Heart right ventricle (tissue), 16 donors: ENCODE measurements at regions not wholly inside any gene's neighbourhood (a gene's known extent, or its start where the extent isn't known, plus 50 kb on each side); places are given as distances from the start of the nearest gene placed in this dataset.

Experiments used
- ATAC-seq, 8 donors: fragments of 200-7000 bp; cut with Tn5 transposase; one replicate each; pipeline ENCODE4 v1.9.1; 2020; ENCODE audit warnings: mild to moderate bottlenecking in 8 of 8, moderate library complexity in 8 of 8, moderate number of reproducible peaks in 1 of 8
- DNase-seq, 2 donors: peaks; one replicate each; pipeline ENCODE4 v3.0.0-alpha.2; 2020
- H3K27ac ChIP-seq, 10 donors: fragments of 200-600 bp; sonication (generic) in 2 of 10; one replicate each; pipeline versions ENCODE4 v1.5.0 to v1.8.0; 2020 to 2022; ENCODE audit warnings: mild to moderate bottlenecking in 3 of 10
- H3K27me3 ChIP-seq, 7 donors: fragments of 200-600 bp; one replicate each; pipeline ENCODE4 v1.8.0; 2021 to 2022; ENCODE audit warnings: mild to moderate bottlenecking in 2 of 7
- H3K36me3 ChIP-seq, 9 donors: fragments of 200-600 bp; sonication (generic) in 1 of 9; one replicate each; pipeline versions ENCODE4 v1.5.0 to v1.8.0; 2020 to 2022; ENCODE audit warnings: mild to moderate bottlenecking in 2 of 9
- H3K4me1 ChIP-seq, 9 donors: fragments of 200-600 bp; sonication (generic) in 1 of 9; one replicate each; pipeline versions ENCODE4 v1.5.0 to v1.8.0; 2020 to 2022; ENCODE audit warnings: mild to moderate bottlenecking in 4 of 9
- H3K4me3 ChIP-seq, 10 donors: fragments of 200-600 bp; sonication (generic) in 2 of 10; one replicate each; pipeline versions ENCODE4 v1.5.0 to v1.8.0; 2020 to 2022; ENCODE audit warnings: mild to moderate bottlenecking in 7 of 10, moderate library complexity in 2 of 10
- H3K9me3 ChIP-seq, 11 donors: fragments of 200-600 bp in 10 of 11; sonication (generic) in 2 of 11; one replicate each; pipeline versions ENCODE4 v1.5.0 to v1.8.0; 2013 to 2022; ENCODE audit warnings: mild to moderate bottlenecking in 2 of 11, control low read depth in 1 of 11, moderate library complexity in 1 of 11
- WGBS, 2 donors: extraction: QIAGEN DNeasy Blood & Tissue Kit; methylation state at CpG; one replicate each; pipeline ENCODE4 v1.1.7; 2013; ENCODE audit warnings: inconsistent platforms in 1 of 2; 5-methylcytosine and 5-hydroxymethylcytosine counted together
- intact Hi-C, 10 donors: fragments of 100-400 bp; cut with DNase I; formaldehyde crosslinking; loops; one replicate each; pipeline versions ENCODE4 v1.11.1 to v1.14.2; 2022
- TF ChIP-seq, protein P1 (sequence below), 9 donors: fragments of 200-600 bp; sonication (generic) in 2 of 9; IDR thresholded peaks; one replicate each; pipeline versions ENCODE4 v1.5.0 to v1.8.0; 2021 to 2022; ENCODE audit warnings: antibody characterized with exemption in 9 of 9, mild to moderate bottlenecking in 5 of 9, moderate library complexity in 1 of 9
- donor health status: Arrhythmogenic right ventricular cardiomyopathy.
- donor health status: ischemic (EF 13 %, LVEDD 7.1; RV severe dilation, severe dysfunction).
- donor health status: healthy with polysubstance abuse.
- donor health status: DM: no; HTN: yes; CAD: no.
- donor health status: DM: no; HTN: no; CAD: no.
- donor health status: ischemic (EF 25% LVEDD 6.9; RV normal size, moderate dysfunction).
- donor health status: ischemic (EF 25% LVEDD 5.7; RV mildly dilated, moderate dysfunction).
- donor health status: healthy.
- donor health status: DM: yes; HTN: yes; CAD: no.
- donor health status: Ischemic cardiomyopathy.
- donor health status: ischemic (EF 35%, LVEDD 5.7; RV mildly dilated, moderate dysfunction).
- donor health status: nonischemic (EF 11% LVEDD 7.7; RV severe dilation, severe dysfunction).
- donor health status: DM: yes; HTN: yes; CAD: no.
- donor health status: PGD.
- donor health status: ischemic (EF 29% LVEDD 5.4; RV normal size, mild dysfunction).
- donor health status: nonischemic (EF 23%, LVEDD 6.1; RV moderate dilation, normal function).

DNA sequence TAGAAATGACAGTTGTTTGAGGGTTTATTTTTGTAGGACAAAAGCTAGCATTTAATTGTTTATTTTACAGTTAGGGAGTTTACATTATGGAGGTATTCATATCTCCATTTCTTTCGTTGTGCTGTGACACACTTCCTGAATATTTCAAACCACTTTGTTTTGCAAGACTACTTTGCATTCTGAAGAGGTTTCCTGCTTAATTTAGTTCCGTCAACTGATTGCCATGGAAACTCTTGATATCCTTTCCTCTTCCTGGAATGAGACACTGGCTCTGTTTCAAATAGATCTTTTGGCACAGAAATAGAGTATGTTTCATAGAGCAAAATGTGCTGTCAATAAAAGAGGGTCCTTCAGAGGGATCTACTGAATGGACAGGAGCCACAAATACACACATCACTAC, 159.5 kb upstream of the AGR3 start:
- H3K4me1 ChIP-seq = peaks cover 0 to 68% (median 28%) of the 10 kb centered on the region in 9 donors
- peak in 6 of 8 donors; percentile 72 to 86 (median 81) for ATAC-seq

DNA sequence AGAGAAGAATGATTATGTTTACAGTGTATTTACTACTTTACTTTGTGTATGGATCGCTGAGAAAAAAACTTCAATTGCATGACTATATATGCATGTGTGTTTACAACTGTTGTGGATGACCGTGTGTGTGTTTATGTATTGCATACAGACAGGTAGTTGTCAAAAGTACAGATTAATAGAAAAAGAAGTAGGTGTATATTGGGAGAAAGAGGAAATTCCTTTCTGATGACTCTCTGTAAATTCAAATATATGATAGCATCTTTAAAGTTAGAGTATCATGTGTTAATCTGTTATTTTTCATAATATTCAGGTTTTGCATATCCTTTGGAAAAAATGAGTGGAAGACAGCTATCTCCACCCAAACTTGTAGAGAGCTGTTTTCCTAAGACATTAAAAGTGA, 160.4 kb upstream of the AGR3 start:
- no peak for DNase-seq
- intact Hi-C loops = no loop called here
- WGBS, 2 donors = 93 to 97% methylated on average over 2 of the region's 2 CpGs
- Histone ChIP-seq H3K9me3 (no peaks in the 10 kb centered on the region), H3K27ac (peak overlapping the region in 2 of 10 donors; percentile 3 to 74), H3K27me3 (no peaks in the 10 kb centered on the region), H3K4me1 (peaks cover 0 to 68% (median 28%) of the 10 kb centered on the region in 9 donors), H3K4me3 (no peak overlapping the region), H3K36me3 (no peaks in the 10 kb centered on the region)
- TF ChIP-seq, protein P1, sequence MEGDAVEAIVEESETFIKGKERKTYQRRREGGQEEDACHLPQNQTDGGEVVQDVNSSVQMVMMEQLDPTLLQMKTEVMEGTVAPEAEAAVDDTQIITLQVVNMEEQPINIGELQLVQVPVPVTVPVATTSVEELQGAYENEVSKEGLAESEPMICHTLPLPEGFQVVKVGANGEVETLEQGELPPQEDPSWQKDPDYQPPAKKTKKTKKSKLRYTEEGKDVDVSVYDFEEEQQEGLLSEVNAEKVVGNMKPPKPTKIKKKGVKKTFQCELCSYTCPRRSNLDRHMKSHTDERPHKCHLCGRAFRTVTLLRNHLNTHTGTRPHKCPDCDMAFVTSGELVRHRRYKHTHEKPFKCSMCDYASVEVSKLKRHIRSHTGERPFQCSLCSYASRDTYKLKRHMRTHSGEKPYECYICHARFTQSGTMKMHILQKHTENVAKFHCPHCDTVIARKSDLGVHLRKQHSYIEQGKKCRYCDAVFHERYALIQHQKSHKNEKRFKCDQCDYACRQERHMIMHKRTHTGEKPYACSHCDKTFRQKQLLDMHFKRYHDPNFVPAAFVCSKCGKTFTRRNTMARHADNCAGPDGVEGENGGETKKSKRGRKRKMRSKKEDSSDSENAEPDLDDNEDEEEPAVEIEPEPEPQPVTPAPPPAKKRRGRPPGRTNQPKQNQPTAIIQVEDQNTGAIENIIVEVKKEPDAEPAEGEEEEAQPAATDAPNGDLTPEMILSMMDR (IDR thresholded peaks at IDR 0.05) = no peak
- no peak for ATAC-seq

More for the DNA sequence above, 159.5 kb upstream of the AGR3 start:
- no peaks in the 10 kb centered on the region for H3K9me3 ChIP-seq
- 3 to 11% methylated on average over 2 of the region's 2 CpGs for WGBS, 2 donors
- H3K36me3 ChIP-seq = no peaks in the 10 kb centered on the region
- intact Hi-C loops = no loop called here
- no peaks in the 10 kb centered on the region for H3K27me3 ChIP-seq
- TF ChIP-seq, protein P1 (IDR thresholded peaks at IDR 0.05) = no peak
- peak in 1 of 2 donors; percentile 16 for DNase-seq
- peak overlapping the region in 1 of 10 donors; percentile 2 for H3K4me3 ChIP-seq
- peak overlapping the region in 5 of 10 donors; percentile 4 to 74 (median 51) for H3K27ac ChIP-seq

DNA sequence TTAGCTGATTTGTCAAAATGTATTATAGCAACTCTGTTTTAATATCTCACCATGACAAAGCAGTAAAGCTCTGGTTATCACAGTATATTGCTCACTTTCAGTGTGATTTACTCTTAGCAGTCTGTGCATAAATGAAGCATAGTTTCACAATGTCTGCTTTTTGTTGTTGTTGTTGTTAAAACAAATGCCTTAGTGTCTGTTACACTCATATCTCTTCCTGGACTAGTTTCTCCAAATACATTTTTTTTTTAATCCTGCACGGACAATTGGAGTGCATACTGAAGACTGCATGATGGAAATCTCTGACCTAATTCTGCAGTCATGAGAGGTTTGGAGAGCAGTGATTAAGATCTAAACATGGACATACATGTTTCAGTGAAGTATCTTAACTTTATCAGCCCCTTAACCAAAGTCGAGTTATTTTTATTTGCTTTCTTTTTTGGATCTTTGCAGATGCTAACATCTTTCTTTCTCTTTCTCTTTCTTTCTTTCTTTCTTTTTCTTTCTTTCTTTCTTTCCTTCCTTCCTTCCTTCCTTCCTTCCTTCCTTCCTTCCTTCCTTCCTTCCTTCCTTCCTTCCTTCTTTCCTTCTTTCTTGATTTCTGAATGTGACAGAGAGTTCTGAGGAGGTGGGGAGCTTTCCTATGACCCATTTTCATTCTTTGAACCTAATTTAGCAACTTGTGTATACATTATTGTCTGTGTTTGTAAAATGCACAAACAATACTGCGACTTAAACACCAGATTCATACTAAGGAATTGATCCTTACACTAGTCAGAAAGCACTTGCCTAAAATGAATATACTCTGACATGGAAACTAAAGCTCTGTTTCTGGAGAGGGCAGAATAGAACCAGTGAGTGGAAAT, 161.5 kb upstream of the AGR3 start:
- 53 to 56% methylated on average over 3 of the region's 3 CpGs for WGBS, 2 donors
- TF ChIP-seq, protein P1 (IDR thresholded peaks at IDR 0.05) = no peak
- peak in 1 of 8 donors; percentile 26 for ATAC-seq
- Histone ChIP-seq H3K36me3 (no peaks in the 10 kb centered on the region), H3K4me3 (no peak overlapping the region), H3K9me3 (no peaks in the 10 kb centered on the region), H3K4me1 (peaks cover 0 to 58% (median 28%) of the 10 kb centered on the region in 9 donors), H3K27me3 (no peaks in the 10 kb centered on the region), H3K27ac (peak overlapping the region in 2 of 10 donors; percentile 41 to 74)
- intact Hi-C loops = no loop called here
- no peak for DNase-seq

DNA sequence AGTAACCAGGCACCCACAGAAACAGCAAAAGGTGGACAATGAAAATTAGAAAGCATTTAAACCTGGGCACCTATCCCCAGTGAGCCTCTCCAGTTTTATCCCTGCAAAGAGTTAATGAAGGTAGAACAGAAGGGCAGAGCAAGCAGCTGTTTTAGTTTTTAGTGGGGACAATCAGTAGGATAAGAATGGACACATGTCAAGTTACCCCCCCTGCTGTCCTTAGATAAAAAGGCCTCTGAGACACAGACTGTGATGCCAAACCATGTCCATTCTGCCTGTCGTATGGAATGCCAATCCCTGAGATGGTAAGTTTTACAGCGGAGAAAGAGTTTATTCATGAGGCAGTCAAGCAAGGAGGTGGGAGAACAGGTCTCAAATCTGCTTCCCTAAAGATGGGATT, 162.6 kb upstream of the AGR3 start:
- Histone ChIP-seq H3K27ac (no peak overlapping the region), H3K36me3 (no peaks in the 10 kb centered on the region), H3K27me3 (no peaks in the 10 kb centered on the region), H3K9me3 (no peaks in the 10 kb centered on the region), H3K4me1 (peaks cover 0 to 47% (median 28%) of the 10 kb centered on the region in 9 donors), H3K4me3 (no peak overlapping the region)
- DNase-seq (no peak), ATAC-seq (no peak)
- WGBS, 2 donors = 82 to 84% methylated on average over 2 of the region's 2 CpGs
- intact Hi-C loops = no loop called here
- TF ChIP-seq, protein P1 (IDR thresholded peaks at IDR 0.05) = no peak
